CD4-positive, alpha-beta T cell (primary cell): ENCODE measurements at regions not wholly inside any gene's neighbourhood (a gene's known extent, or its start where the extent isn't known, plus 50 kb on each side); places are given as distances from the start of the nearest gene placed in this dataset.

ENCODE experiments used
- ATAC-seq: fragments of 200-7000 bp; cut with Tn5 transposase; one replicate; pipeline ENCODE4 v1.10.0; 2022; ENCODE audit warnings: mild to moderate bottlenecking; ENCODE audit not compliant: poor library complexity
- CTCF ChIA-PET: fragments of 350-600 bp; sonication (Branson Sonifier 250); formaldehyde crosslinking; loops from one replicate; lab custom pipeline; 2021; ENCODE audit warnings: antibody characterized with exemption, inconsistent platforms; lab: Charles Lee
- POLR2A ChIA-PET: fragments of 350-600 bp; sonication (Branson Sonifier 250); formaldehyde crosslinking; loops from one replicate; lab custom pipeline; 2021; ENCODE audit warnings: antibody characterized with exemption, inconsistent platforms; lab: Charles Lee
- DNase-seq, 14 experiments: peaks; one replicate each; pipeline ENCODE4 v3.0.0-alpha.2; 2013 to 2020; ENCODE audit warnings: mixed read lengths in 2 of 14
- H3K27ac ChIP-seq, 2 donors: one replicate each; pipeline versions ENCODE4 v1.5.1 to v1.7.0; 2013; ENCODE audit warnings: low read length in 2 of 2, low read depth in 1 of 2, mild to moderate bottlenecking in 1 of 2
- H3K27me3 ChIP-seq, 2 experiments: 1 replicate in 1 of 2; 2 replicates in 1 of 2; pipeline versions ENCODE4 v1.6.1 to v1.7.0; 2013; ENCODE audit warnings: low read length in 2 of 2, control low read depth in 1 of 2, mild to moderate bottlenecking in 1 of 2, moderate library complexity in 1 of 2; ENCODE audit not compliant: insufficient read depth in 2 of 2, control insufficient read depth in 1 of 2
- H3K36me3 ChIP-seq: one replicate; pipeline ENCODE4 v1.6.1; 2013; ENCODE audit warnings: low read length, control low read depth; ENCODE audit not compliant: insufficient read depth
- H3K4me1 ChIP-seq: one replicate; pipeline ENCODE4 v1.6.1; 2013; ENCODE audit warnings: low read length, control low read depth; ENCODE audit not compliant: insufficient read depth
- H3K4me3 ChIP-seq: one replicate; pipeline ENCODE4 v1.5.1; 2013; ENCODE audit warnings: mild to moderate bottlenecking, low read length, moderate library complexity
- H3K9me3 ChIP-seq, 2 experiments: 1 replicate in 1 of 2; 2 replicates in 1 of 2; pipeline versions ENCODE4 v1.6.1 to v1.7.0; 2013; ENCODE audit warnings: low read length in 2 of 2, mild to moderate bottlenecking in 2 of 2, control low read depth in 1 of 2, moderate library complexity in 1 of 2; ENCODE audit not compliant: control insufficient read depth in 1 of 2, insufficient read depth in 1 of 2
- H3K27ac Mint-ChIP-seq: one replicate; pipeline ENCODE4 v1.8.0; 2020; ENCODE audit warnings: mixed read lengths
- H3K27me3 Mint-ChIP-seq: one replicate; pipeline ENCODE4 v1.8.0; 2021; ENCODE audit warnings: mixed read lengths
- H3K36me3 Mint-ChIP-seq: one replicate; pipeline ENCODE4 v1.8.0; 2021; ENCODE audit warnings: low read depth, mixed read lengths
- H3K4me1 Mint-ChIP-seq: one replicate; pipeline ENCODE4 v1.8.0; 2021; ENCODE audit warnings: low read depth, mixed read lengths
- H3K4me3 Mint-ChIP-seq: one replicate; pipeline ENCODE4 v1.8.0; 2020; ENCODE audit warnings: mild to moderate bottlenecking, mixed read lengths
- H3K9me3 Mint-ChIP-seq: one replicate; pipeline ENCODE4 v1.8.0; 2020; ENCODE audit warnings: mixed read lengths
- intact Hi-C, 2 experiments: fragments of 100-400 bp; cut with DNase I in 1 of 2; cut with micrococcal nuclease in 1 of 2; formaldehyde crosslinking; loops; one replicate each; pipeline versions ENCODE4 v1.15.1 to v1.9.0; 2023 to 2025; cut with DNase I, micrococcal nuclease
- TF ChIP-seq, protein P1 (sequence below): fragments of 200-600 bp; IDR thresholded peaks from one replicate; pipeline ENCODE4 v1.8.0; 2022; ENCODE audit warnings: antibody characterized with exemption, mild to moderate bottlenecking

DNA sequence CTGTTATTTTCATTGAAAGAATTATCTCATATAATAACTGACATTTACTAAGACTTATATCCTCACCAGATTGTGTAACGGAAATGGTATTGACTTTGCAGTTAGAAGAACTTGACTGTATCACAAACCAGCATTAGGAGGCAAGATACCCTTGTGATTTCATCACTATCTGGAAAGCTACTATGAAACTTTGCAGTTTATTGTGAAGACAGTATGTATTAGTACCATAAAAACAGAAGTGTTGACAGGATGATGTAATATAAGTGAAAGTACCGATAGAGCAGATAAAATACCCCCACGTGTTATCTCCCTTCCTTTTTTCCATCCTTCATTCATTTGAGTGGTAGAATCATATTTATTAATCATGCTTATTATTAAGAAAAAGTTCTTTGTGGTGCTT, 365.7 kb upstream of the KLHL1 start:
- CTCF ChIA-PET = no interaction called here
- no peak overlapping the region for H3K27ac Mint-ChIP-seq
- TF ChIP-seq, protein P1, sequence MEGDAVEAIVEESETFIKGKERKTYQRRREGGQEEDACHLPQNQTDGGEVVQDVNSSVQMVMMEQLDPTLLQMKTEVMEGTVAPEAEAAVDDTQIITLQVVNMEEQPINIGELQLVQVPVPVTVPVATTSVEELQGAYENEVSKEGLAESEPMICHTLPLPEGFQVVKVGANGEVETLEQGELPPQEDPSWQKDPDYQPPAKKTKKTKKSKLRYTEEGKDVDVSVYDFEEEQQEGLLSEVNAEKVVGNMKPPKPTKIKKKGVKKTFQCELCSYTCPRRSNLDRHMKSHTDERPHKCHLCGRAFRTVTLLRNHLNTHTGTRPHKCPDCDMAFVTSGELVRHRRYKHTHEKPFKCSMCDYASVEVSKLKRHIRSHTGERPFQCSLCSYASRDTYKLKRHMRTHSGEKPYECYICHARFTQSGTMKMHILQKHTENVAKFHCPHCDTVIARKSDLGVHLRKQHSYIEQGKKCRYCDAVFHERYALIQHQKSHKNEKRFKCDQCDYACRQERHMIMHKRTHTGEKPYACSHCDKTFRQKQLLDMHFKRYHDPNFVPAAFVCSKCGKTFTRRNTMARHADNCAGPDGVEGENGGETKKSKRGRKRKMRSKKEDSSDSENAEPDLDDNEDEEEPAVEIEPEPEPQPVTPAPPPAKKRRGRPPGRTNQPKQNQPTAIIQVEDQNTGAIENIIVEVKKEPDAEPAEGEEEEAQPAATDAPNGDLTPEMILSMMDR = no peak

DNA sequence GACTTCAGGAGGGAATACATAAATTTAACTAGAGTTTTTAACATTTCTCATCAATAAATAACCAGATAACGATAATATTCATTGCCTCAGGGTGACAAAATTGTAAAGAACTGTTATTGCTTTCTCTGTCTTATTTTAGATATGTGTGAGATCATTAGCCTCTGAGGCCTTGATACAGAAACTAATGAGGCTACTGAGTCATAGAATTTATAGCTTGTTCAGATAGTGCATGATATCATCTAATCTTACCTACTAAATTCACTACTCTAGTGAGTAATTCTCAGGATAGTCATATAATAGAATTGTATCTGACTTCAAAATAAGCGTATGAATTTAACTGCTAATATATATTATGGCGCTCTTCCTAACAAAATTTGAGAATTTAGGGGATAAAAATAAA, 360.8 kb upstream of the KLHL1 start:
- H3K4me3 Mint-ChIP-seq = no peak overlapping the region
- H3K27me3 Mint-ChIP-seq = no peaks in the 10 kb centered on the region
- no peak overlapping the region for H3K27ac Mint-ChIP-seq
- H3K4me1 ChIP-seq = no peaks in the 10 kb centered on the region
- H3K4me1 Mint-ChIP-seq = no peaks in the 10 kb centered on the region
- no peaks in the 10 kb centered on the region for H3K27me3 ChIP-seq
- peaks cover 6% of the 10 kb centered on the region for H3K9me3 Mint-ChIP-seq
- H3K4me3 ChIP-seq = no peak overlapping the region
- H3K36me3 ChIP-seq = no peaks in the 10 kb centered on the region
- DNase-seq (no peak), ATAC-seq (no peak)
- H3K27ac ChIP-seq = no peak overlapping the region
- H3K36me3 Mint-ChIP-seq = no peaks in the 10 kb centered on the region
- TF ChIP-seq, protein P1 = no peak
- ChIA-PET POLR2A (no interaction called here), CTCF (no interaction called here)
- intact Hi-C loops = no loop called here
- H3K9me3 ChIP-seq = no peaks in the 10 kb centered on the region

More for the DNA sequence above, 365.7 kb upstream of the KLHL1 start:
- POLR2A ChIA-PET = no interaction called here
- no peaks in the 10 kb centered on the region for H3K36me3 Mint-ChIP-seq
- no peaks in the 10 kb centered on the region for H3K4me1 Mint-ChIP-seq
- no peak overlapping the region for H3K4me3 ChIP-seq
- H3K9me3 ChIP-seq = peaks cover 0 to 10% of the 10 kb centered on the region in 2 experiments
- H3K27me3 Mint-ChIP-seq = no peaks in the 10 kb centered on the region
- H3K9me3 Mint-ChIP-seq = peaks cover 11% of the 10 kb centered on the region
- no peak for DNase-seq
- intact Hi-C loops = no loop called here
- ATAC-seq = no peak
- no peaks in the 10 kb centered on the region for H3K27me3 ChIP-seq
- H3K4me1 ChIP-seq = no peaks in the 10 kb centered on the region
- no peak overlapping the region for H3K27ac ChIP-seq
- no peaks in the 10 kb centered on the region for H3K36me3 ChIP-seq
- H3K4me3 Mint-ChIP-seq = no peak overlapping the region

DNA sequence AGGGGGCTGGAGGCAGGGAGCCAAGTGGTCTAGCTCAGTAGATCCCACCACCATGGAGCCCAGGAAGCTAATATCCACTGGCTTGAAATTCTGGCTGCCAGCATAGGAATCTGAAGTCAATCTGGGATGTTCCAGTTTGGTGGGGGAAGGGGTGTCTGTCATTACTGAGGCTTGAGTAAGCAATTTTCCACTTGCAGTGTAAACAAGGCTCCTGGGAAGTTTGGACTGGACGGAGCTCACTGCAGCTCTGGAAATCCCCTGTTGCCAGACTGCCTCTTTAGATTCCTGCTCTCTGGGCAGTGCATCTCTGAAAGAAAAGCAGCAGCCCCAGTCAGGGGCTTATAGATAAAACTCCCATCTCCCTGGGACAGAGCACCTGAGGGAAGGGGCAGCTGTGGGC, 349.2 kb upstream of the KLHL1 start:
- TF ChIP-seq, protein P1 = no peak
- intact Hi-C loops = no loop called here
- Histone ChIP-seq H3K9me3 (peaks cover 0 to 12% of the 10 kb centered on the region in 2 experiments), H3K27me3 (no peaks in the 10 kb centered on the region), H3K36me3 (no peaks in the 10 kb centered on the region), H3K27ac (no peak overlapping the region), H3K4me1 (no peaks in the 10 kb centered on the region), H3K4me3 (no peak overlapping the region)
- no peaks in the 10 kb centered on the region for H3K27me3 Mint-ChIP-seq
- DNase-seq = no peak
- no peak overlapping the region for H3K27ac Mint-ChIP-seq
- H3K4me3 Mint-ChIP-seq = no peak overlapping the region
- no peaks in the 10 kb centered on the region for H3K36me3 Mint-ChIP-seq
- POLR2A ChIA-PET = no interaction called here
- ATAC-seq = no peak
- CTCF ChIA-PET = no interaction called here
- peaks cover 11% of the 10 kb centered on the region for H3K9me3 Mint-ChIP-seq
- no peaks in the 10 kb centered on the region for H3K4me1 Mint-ChIP-seq
